Fibroblast of the conjunctiva (primary cell): ENCODE measurements at regions not wholly inside any gene's neighbourhood (a gene's known extent, or its start where the extent isn't known, plus 50 kb on each side); places are given as distances from the start of the nearest gene placed in this dataset.

Experiments used
- DNase-seq: peaks from one replicate; pipeline ENCODE4 v3.0.0-alpha.2; 2010; ENCODE audit warnings: low read depth

GRCh38 chr4:137631605-137632004, 99.3 kb upstream of the PCDH18 start:
- no peak for DNase-seq

DNA sequence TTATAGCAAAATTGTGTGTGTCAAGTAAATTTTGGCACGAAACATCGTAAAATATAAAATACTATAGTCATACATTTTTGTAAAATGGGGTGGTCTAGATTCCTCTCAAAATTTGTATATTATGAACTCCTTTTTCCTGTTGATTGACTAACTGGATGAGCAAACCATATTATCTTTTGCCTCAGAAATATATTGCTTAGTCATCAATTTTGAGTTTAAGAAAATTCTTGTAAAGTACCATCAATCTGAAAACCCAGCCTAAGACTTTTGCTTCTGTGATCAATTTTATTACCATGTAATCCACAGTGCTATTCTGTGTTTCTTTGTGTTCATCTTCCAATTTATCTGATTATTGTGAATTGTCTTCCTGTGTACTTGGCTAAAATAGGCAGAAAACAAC, 98.0 kb upstream of the PCDH18 start:
- no peak for DNase-seq

GRCh38 chr4:137627739-137628460, 95.6 kb upstream of the PCDH18 start:
- DNase-seq, result no peak

- DNase-seq, result no peak
Measured at GRCh38 chr4:137626942-137627738, 94.8 kb upstream of the PCDH18 start.

DNA sequence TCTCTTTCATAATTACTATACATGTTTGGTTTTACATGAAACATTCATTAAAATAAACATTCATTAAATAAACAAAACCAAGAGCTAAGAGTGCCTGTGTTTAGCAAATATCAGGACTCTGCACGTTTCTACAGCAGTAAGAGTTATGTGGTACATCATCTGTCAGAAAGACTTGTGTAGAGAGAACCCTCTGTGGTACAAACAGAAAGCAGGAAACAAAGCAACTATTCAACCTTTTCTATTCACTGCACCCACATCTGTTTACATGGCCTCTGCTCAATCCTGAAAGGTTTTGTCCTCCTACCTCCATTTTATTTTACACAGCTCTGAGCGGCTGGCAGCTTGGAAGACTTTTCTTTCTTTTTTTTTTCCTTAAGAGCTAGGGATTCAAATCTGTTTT, 90.7 kb upstream of the PCDH18 start:
- DNase-seq, result no peak

DNA sequence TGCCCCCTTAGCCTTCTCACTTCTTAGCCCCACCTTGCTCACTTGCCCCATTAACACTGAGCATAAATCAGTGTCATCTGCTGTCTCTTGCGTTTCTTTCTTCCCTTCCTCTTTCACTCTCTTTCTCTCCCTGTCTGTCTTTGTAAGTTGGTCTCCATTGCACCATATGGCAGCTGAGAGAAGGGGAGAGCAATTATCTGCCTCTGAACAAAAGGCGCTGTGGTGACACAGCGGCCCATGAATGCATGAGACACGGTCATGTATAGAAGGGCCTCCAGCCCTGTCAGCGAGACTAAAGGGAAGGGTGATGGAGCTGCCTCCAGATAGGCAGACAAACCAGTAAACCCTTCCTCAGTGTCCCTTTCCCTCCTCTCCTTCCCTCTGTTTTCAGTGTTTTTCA, 88.8 kb upstream of the PCDH18 start:
- DNase-seq, result no peak

DNA sequence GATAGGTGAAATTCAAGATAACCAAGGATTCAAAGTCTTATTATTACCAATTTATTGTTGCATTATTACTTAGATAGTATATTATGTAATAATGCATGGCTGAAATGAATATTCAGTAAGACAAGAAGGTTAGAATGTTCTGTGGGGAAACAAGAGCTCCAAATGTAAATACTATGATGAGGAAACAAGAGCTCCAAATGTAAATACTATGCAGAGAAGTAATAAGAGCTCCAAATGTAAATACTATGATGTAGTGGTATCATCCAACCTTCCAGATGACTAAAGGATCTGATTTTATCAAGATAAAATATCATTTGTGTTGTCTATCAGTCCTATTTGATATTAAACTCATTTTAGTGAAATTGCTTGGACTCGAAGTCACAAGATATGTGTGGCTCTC, 82.2 kb upstream of the PCDH18 start:
- DNase-seq, result no peak

DNA sequence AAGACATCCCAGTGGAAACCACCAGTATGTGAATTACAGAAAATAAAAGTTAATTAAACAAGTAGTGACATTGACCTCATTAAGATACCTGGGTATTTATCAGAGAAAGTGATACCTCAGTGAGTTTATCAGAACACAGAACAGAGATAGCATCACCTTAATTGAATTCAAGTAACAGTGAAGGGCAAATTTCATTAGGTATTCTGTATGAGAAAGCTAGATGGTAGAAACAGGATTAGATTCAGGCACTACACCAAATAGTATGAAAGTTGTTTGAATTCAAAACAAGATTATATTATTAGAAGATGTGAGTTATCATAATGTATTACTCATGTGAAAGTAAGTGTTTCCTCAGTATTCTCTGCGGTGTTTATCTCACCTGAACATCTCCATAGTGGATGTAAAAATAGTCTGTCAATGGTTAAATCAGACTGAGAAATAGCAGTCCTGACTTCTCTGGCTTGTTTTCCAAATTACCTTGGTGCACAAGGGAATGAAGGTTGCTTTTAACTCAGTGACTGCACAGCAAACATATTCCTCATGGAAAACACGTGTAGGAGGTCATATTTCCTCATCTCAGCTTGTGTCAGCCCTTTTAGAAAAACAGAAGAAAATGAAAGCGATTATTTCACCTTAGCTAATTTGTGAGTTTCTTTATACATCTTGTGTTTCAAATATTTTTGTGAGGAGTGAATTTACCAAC, 79.9 kb upstream of the PCDH18 start:
- no peak for DNase-seq

GRCh38 chr4:137610960-137611359, 78.7 kb upstream of the PCDH18 start:
- DNase-seq, result no peak

DNA sequence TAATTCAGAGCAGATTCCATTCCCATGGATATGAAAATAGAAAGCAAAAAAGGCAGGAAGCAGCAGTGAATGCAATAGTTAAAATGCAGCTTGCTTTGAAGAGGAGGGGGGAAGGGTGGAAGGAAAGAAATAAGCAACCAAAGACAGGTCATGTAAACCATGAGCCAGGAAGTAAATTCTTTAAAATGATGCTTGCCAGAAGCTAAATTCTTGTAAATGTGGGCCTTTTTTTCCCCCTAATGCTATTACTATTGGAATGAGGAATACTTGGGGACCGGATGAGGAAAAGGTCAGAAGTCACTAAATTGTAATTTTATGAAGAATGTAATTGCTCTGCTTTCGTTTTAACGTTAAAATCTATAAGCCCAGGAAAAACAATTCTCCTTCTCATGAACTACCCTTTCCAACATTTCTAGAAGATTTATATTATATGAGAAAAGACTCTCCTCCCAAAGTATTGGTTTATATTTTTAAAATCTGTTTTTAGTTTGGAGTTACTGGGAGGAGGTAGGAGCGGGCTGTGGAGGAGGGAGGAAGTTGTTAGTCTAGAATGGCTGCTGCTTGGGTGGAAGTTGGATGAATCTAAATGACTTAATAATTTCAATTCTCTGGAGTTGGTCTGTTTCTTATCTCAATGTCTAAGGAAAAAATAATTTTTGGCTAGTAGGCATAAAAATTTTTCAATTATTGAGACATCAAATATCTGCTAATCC, 77.6 kb upstream of the PCDH18 start:
- peak; percentile 44 for DNase-seq

GRCh38 chr4:137608085-137608484, 75.8 kb upstream of the PCDH18 start:
- no peak for DNase-seq

GRCh38 chr4:137602436-137602835, 70.1 kb upstream of the PCDH18 start:
- DNase-seq, result no peak

- no peak for DNase-seq
Measured at GRCh38 chr4:137601934-137602333, 69.6 kb upstream of the PCDH18 start.

DNA sequence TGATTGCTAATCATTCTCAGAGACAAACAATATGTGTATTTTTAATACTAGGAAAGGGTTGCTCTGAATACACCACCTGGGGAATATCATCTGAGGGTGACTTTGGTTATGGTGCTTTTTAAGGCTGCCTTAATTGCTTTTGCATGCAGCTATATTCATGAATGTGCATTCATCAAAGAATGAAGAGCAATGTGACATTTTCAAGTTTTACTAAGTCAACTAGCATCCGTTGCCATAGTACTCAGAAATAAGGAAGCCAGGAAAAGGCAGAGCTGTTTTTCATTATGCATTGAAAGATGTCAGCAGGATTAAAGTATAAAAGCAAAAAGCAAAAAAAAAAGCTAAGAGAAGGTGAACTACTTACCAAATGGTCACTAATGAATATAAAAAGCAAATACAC, 67.4 kb upstream of the PCDH18 start:
- DNase-seq, result no peak

DNA sequence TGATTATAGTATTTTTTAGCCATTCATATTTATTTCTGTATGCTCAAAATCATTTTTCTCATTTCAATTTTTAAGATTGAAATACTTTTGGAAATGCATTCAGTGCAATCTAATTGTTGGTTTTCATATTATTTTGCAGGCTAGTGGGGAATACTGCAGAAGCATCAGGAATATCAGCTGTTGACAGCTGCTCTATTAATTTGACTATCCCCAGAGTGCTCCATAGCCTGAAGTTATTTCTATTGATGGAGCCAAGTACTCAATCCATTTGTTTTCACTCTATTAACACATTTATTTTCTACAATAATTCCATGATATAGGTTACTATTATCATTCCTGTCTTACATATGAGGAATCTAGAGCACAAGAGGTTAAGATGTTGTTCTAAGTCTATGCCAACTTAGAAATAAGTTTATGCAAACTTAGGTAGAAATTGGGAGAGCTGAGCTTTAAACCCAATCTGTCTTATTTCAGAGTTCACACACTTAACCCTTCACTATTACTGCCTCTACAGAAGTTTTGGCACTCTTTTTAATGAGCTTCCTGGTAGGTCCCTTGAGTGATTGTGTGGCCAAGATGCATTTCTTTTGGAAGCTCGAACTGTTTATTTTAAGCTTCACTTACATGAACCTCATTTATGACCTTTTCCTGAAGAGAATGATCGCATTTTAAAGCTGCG, 65.6 kb upstream of the PCDH18 start:
- DNase-seq, result no peak

DNA sequence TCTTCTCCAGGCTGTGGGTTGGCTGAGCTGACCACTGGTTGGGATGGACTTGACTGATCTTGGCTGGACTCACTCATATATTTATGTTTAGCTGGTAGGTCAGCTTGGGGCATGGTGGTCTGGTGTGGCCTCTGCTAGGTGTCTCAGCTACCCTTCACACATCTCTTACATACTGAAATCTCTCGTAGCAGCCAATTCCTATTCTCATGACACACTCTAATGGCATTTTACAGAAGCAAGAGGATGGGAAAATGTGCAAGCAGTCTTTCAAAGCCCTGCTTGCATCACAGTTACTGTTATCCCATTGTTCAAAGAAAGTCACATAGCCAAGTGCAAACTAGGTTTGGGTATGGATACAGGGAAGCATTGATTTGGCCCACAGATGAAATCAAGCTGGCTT, 55.5 kb upstream of the PCDH18 start:
- DNase-seq, result no peak

DNA sequence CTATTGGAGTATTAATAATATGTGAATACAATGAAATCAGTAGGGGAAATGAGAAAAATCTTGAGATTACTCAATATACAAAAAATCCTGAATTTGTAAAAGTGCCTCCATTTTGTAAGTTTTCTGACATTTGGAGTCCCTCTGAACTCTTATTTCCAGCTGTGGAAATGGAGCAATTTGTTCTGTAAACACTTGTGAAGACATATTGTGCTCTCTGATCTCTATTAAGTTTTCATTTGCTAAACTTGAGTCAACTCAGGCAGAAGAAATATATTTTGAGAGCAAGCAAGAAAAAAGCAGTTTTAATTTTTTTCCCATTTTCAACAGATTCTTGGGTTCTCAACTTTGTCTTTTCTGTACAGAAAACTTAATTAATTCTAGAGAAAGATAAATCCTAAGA, 51.4 kb upstream of the PCDH18 start:
- no peak for DNase-seq
